ENCODE measurements at regions not wholly inside any gene's neighbourhood (a gene's known extent, or its start where the extent isn't known, plus 50 kb on each side); places are given as distances from the start of the nearest gene placed in this dataset.

DNA sequence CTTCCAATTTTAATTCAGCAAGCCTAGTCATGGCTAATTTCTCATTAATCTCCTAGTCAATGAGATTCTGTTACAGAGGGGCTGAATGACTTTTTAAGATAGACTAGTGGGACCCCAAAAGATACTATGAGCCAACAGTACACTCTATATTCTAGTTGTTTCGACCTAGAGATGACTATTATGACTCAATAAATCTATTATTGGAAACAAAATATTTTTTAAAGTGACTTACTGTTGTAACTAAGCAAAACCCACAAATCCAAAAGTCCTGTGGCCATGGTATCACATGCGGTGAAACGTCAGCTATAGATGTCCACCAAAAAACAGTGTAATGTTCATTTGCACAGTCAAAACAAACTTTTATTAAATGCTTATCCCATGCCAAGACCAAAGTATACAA lies 95.3 kb upstream of the ADO start:
- Histone ChIP-seq H2AFZ (ENCODE audit: low read length) (no peak overlapping the region), H3K79me2 (ENCODE audit: low read length) (no peaks in the 10 kb centered on the region), H4K20me1 (ENCODE audit: low read length) (no peaks in the 10 kb centered on the region), H3K9me3 (ENCODE audit: low read length) (no peaks in the 10 kb centered on the region), H3K27me3 (ENCODE audit: low read length) (no peaks in the 10 kb centered on the region), H3K36me3 (ENCODE audit: low read depth, low read length) (no peaks in the 10 kb centered on the region), H3K9ac (ENCODE audit: low read length) (no peak overlapping the region), H3K4me1 (ENCODE audit: insufficient read depth, low read length) (no peaks in the 10 kb centered on the region), H3K4me2 (ENCODE audit: low read length) (no peak overlapping the region), H3K9me2 (replicated peaks; ENCODE audit: low read length) (no peaks in the 10 kb centered on the region; the same call in 1 of the 2 replicates), H3K27ac (ENCODE audit: low read length) (no peak overlapping the region), H3K4me3 (ENCODE audit: low read length) (no peak overlapping the region), H3F3A (ENCODE audit: low read length, unreplicated experiment) (no peaks in the 10 kb centered on the region)
- intact Hi-C loops (cut with micrococcal nuclease) = no loop called here
- no peak for ATAC-seq
- no peak for DNase-seq
- no peak for TF ChIP-seq EZH2 (IDR thresholded peaks at IDR 0.05; ENCODE audit: low read length, unreplicated experiment)
- POLR2A ChIA-PET (ENCODE audit: unreplicated experiment) = no interaction called here
- CTCF ChIA-PET = no interaction called here
- BruUV-seq (replicated peaks) = no TSS peak

DNA sequence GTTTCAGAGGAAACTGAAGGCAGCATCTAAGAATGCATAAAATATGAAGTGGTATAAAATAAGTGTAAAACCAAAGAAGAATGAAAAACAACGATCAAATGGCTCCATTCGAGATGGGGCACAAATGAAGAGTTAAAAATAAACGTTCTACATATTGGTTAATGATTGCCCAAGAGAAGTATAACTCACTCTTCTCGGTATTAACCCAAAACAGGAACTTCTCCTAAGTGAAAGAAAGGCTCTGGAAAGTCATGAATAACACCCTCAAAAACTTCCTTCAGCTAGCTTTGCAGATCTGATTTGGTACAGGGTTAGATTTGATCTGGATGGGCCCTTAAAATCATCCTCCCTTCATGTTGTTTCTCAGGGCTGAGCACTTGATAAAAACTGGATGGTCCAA lies 94.3 kb upstream of the ADO start:
- H3K27ac ChIP-seq (ENCODE audit: low read length) = no peak overlapping the region

DNA sequence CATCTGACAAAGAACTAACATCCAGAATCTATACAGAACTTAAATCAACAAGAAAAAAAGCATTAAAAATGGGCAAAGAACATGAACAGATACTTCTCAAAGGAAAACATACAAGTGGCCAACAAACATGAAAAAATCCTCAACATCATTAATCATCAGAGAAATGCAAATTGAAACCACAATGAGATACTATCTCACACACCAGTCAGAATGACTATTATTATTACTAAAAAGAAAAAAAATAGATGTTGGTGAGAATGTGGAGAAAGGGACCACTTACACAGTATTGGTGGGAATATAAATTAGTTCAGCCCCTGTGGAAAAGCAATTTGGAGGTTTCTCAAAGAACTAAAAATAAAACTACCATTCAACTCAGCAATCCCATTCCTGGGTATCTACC lies 89.1 kb upstream of the ADO start:
- DNase-seq = no peak
- no peaks in the 10 kb centered on the region for H4K20me1 ChIP-seq (ENCODE audit: low read length)
- H3K9me3 ChIP-seq (ENCODE audit: low read length) = no peaks in the 10 kb centered on the region
- TF ChIP-seq, protein P1, sequence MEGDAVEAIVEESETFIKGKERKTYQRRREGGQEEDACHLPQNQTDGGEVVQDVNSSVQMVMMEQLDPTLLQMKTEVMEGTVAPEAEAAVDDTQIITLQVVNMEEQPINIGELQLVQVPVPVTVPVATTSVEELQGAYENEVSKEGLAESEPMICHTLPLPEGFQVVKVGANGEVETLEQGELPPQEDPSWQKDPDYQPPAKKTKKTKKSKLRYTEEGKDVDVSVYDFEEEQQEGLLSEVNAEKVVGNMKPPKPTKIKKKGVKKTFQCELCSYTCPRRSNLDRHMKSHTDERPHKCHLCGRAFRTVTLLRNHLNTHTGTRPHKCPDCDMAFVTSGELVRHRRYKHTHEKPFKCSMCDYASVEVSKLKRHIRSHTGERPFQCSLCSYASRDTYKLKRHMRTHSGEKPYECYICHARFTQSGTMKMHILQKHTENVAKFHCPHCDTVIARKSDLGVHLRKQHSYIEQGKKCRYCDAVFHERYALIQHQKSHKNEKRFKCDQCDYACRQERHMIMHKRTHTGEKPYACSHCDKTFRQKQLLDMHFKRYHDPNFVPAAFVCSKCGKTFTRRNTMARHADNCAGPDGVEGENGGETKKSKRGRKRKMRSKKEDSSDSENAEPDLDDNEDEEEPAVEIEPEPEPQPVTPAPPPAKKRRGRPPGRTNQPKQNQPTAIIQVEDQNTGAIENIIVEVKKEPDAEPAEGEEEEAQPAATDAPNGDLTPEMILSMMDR (conservative IDR thresholded peaks at IDR 0.05; ENCODE audit: low read depth, low read length) = no peak
- TF ChIP-seq EZH2phosphoT487 (IDR thresholded peaks at IDR 0.05; ENCODE audit: borderline replicate concordance, low read length) = no peak
- TF ChIP-seq EZH2 (IDR thresholded peaks at IDR 0.05; ENCODE audit: low read length, unreplicated experiment) = no peak
- no peaks in the 10 kb centered on the region for H3K27me3 ChIP-seq (ENCODE audit: low read length)
- H3K4me3 ChIP-seq (ENCODE audit: low read length) = no peak overlapping the region
- H3F3A ChIP-seq (ENCODE audit: low read length, unreplicated experiment) = no peaks in the 10 kb centered on the region
- no peaks in the 10 kb centered on the region for H3K36me3 ChIP-seq (ENCODE audit: low read depth, low read length)
- no peak overlapping the region for H2AFZ ChIP-seq (ENCODE audit: low read length)
- ATAC-seq = no peak
- H3K4me1 ChIP-seq (ENCODE audit: insufficient read depth, low read length) = no peaks in the 10 kb centered on the region
- no peaks in the 10 kb centered on the region for H3K9me2 ChIP-seq (replicated peaks; ENCODE audit: low read length)
- intact Hi-C loops (cut with micrococcal nuclease) = no loop called here
- ChIA-PET POLR2A (ENCODE audit: unreplicated experiment) (interaction anchor here (0.6 kb wide), 1 partner anchor 104 kb away, joined by 4 read pairs; no protein-coding TSS in a partner anchor), CTCF (interaction anchor here (0.5 kb wide), 1 partner anchor 102 kb away, joined by 4 read pairs; no protein-coding TSS in a partner anchor)
- H3K27ac ChIP-seq (ENCODE audit: low read length) = no peak overlapping the region
- BruUV-seq (replicated peaks) = no TSS peak
- H3K9ac ChIP-seq (ENCODE audit: low read length) = no peak overlapping the region
- no peak overlapping the region for H3K4me2 ChIP-seq (ENCODE audit: low read length)
- no peaks in the 10 kb centered on the region for H3K79me2 ChIP-seq (ENCODE audit: low read length)

More for the DNA sequence above, 94.3 kb upstream of the ADO start:
- ATAC-seq = no peak
- Histone ChIP-seq H3K27me3 (ENCODE audit: low read length) (no peaks in the 10 kb centered on the region), H3K9me3 (ENCODE audit: low read length) (no peaks in the 10 kb centered on the region), H3K4me3 (ENCODE audit: low read length) (no peak overlapping the region), H3F3A (ENCODE audit: low read length, unreplicated experiment) (no peaks in the 10 kb centered on the region), H3K9ac (ENCODE audit: low read length) (no peak overlapping the region), H3K4me2 (ENCODE audit: low read length) (no peak overlapping the region), H3K79me2 (ENCODE audit: low read length) (no peaks in the 10 kb centered on the region), H3K4me1 (ENCODE audit: insufficient read depth, low read length) (no peaks in the 10 kb centered on the region), H2AFZ (ENCODE audit: low read length) (peak overlapping the region; percentile 1; the same call in 1 of the 2 replicates), H3K36me3 (ENCODE audit: low read depth, low read length) (no peaks in the 10 kb centered on the region), H3K9me2 (replicated peaks; ENCODE audit: low read length) (no peaks in the 10 kb centered on the region; the same call in 1 of the 2 replicates), H4K20me1 (ENCODE audit: low read length) (no peaks in the 10 kb centered on the region)
- no peak for DNase-seq
- ChIA-PET CTCF (no interaction called here), POLR2A (ENCODE audit: unreplicated experiment) (no interaction called here)
- TF ChIP-seq, protein P1 (conservative IDR thresholded peaks at IDR 0.05; ENCODE audit: low read depth, low read length) = no peak
- TF ChIP-seq EZH2 (IDR thresholded peaks at IDR 0.05; ENCODE audit: low read length, unreplicated experiment) = no peak
- no peak for TF ChIP-seq EZH2phosphoT487 (IDR thresholded peaks at IDR 0.05; ENCODE audit: borderline replicate concordance, low read length)
- intact Hi-C loops (cut with micrococcal nuclease) = no loop called here
- BruUV-seq (replicated peaks) = no TSS peak
